ENCODE measurements at regions not wholly inside any gene's neighbourhood (a gene's known extent, or its start where the extent isn't known, plus 50 kb on each side); places are given as distances from the start of the nearest gene placed in this dataset.

- ATAC-seq (ENCODE audit: insufficient number of reproducible peaks, low FRiP score, low read depth): no peak
- Histone ChIP-seq H3K4me1 (ENCODE audit: control insufficient read depth in 1 of 2, low read depth in 2 of 2) (peaks cover 37 to 51% of the 10 kb centered on the region in 2 donors), H3K9me3 (no peaks in the 10 kb centered on the region), H3K27ac (no peak overlapping the region), H3K27me3 (replicated peaks; ENCODE audit: insufficient read depth) (no peaks in the 10 kb centered on the region), H3K4me3 (no peak overlapping the region), H3K36me3 (no peaks in the 10 kb centered on the region)
- DNase-seq (ENCODE audit: low spot score): no peak
- no peak for TF ChIP-seq CTCF (IDR thresholded peaks at IDR 0.05)
These were observed 316.4 kb downstream of the RND3 start for GRCh38 chr2:150171065-150171548.

- no peak for TF ChIP-seq CTCF (IDR thresholded peaks at IDR 0.05)
- Histone ChIP-seq H3K36me3 (no peaks in the 10 kb centered on the region), H3K4me3 (no peak overlapping the region), H3K27me3 (replicated peaks; ENCODE audit: insufficient read depth) (no peaks in the 10 kb centered on the region), H3K27ac (peak overlapping the region; percentile 43 to 51), H3K4me1 (ENCODE audit: control insufficient read depth in 1 of 2, low read depth in 2 of 2) (peaks cover 30 to 49% of the 10 kb centered on the region in 2 donors), H3K9me3 (no peaks in the 10 kb centered on the region)
- DNase-seq (ENCODE audit: low spot score) (peak; percentile 3), ATAC-seq (ENCODE audit: insufficient number of reproducible peaks, low FRiP score, low read depth) (peak; percentile 65)
These were observed 318.2 kb downstream of the RND3 start for GRCh38 chr2:150169237-150169629.

DNA sequence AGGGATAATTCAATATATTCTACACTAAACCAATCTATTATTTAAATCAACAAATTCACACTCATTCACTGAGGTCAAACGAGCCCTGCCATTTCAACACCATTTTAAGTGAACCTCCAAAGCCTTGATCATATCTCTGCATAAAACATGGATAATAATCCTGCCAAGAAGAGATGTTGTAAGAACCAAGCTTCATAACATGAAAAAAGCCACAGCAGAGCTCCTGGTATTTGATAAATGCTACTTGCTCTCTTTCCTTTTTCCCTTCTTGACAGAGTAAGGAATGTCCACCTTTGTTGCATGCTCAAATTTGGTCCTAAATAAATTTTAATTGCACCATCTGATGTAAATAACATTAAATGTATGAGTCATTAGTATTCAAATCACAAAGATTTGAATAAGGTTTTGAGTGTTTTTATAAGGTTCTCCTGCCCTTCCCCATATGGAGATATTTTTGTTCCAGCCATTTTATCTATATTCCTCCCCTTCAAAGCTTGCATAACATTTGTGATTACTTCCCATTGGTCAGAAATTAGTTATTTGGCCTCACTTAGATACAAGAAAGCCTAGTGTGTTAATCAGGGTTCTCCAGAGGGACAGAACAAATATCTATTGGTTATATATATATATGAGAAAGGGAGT, 318.8 kb downstream of the RND3 start:
- Histone ChIP-seq H3K36me3 (no peaks in the 10 kb centered on the region), H3K27me3 (replicated peaks; ENCODE audit: insufficient read depth) (no peaks in the 10 kb centered on the region), H3K9me3 (no peaks in the 10 kb centered on the region), H3K4me3 (no peak overlapping the region), H3K4me1 (ENCODE audit: control insufficient read depth in 1 of 2, low read depth in 2 of 2) (peaks cover 26 to 45% of the 10 kb centered on the region in 2 donors), H3K27ac (peak overlapping the region in 1 of 2 donors; percentile 51)
- ATAC-seq (ENCODE audit: insufficient number of reproducible peaks, low FRiP score, low read depth) (no peak), DNase-seq (ENCODE audit: low spot score) (no peak)
- no peak for TF ChIP-seq CTCF (IDR thresholded peaks at IDR 0.05)

DNA sequence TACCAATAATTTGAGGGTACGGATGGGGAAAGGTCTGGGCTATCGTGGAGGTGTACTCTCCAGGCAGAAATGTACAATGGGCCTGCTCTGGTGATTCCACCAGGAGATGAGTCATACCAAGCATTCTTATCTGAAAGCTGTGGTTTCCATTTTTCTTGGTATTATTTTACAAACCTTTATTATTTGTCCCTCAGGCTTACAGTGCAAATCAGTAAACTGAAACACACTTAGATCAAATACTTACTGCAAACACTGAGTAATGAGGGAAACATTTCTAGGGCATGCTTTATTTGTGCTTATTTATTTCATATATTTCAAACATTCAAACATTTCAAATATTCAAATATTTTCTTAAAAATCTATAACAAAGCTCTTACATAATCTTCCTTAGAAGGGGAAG, 319.8 kb downstream of the RND3 start:
- no peak overlapping the region for H3K4me3 ChIP-seq
- peaks cover 23 to 45% of the 10 kb centered on the region in 2 donors for H3K4me1 ChIP-seq (ENCODE audit: control insufficient read depth in 1 of 2, low read depth in 2 of 2)
- no peaks in the 10 kb centered on the region for H3K27me3 ChIP-seq (replicated peaks; ENCODE audit: insufficient read depth)
- no peaks in the 10 kb centered on the region for H3K36me3 ChIP-seq
- no peak for TF ChIP-seq CTCF (IDR thresholded peaks at IDR 0.05)
- DNase-seq (ENCODE audit: low spot score) (no peak), ATAC-seq (ENCODE audit: insufficient number of reproducible peaks, low FRiP score, low read depth) (no peak)
- H3K27ac ChIP-seq: no peak overlapping the region
- no peaks in the 10 kb centered on the region for H3K9me3 ChIP-seq

DNA sequence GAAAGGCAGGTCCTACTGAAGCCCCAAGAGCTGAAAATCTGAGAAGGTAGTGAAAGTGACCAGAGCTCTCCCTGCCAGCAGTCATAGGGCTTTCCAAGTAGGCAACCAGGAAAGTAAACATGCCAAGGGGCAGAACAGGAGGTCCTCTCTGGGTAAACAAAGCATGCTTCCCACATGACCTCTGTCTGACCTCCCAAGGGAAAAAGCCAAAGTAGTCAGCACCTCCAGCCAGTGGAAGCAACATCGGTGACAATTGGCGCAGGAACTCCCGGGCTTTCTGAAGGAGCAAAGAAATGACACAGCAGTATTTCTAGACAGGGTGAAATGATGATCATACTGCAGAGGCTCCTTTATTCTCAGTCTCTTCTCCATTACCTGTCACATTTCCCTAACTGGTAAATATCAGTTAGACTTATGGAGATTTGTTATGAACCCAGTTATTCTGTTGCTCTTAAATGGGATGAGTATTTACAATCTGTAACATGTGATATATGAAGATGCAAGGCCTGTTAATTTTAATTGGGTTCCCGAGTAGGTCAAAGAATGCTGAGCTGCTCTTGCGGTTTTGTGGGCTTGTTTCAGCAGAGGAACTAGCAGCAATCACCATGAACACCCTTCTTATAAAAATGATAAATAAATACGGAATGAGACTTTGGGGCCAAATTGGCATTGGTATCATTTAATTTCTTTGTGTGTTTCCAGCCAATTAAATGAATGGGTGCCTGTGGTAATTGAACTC, 321.0 kb downstream of the RND3 start:
- peak overlapping the region; percentile 25 for H3K4me3 ChIP-seq
- peak overlapping the region in 1 of 2 donors; percentile 49 for H3K27ac ChIP-seq
- H3K27me3 ChIP-seq (replicated peaks; ENCODE audit: insufficient read depth): no peaks in the 10 kb centered on the region
- H3K36me3 ChIP-seq: no peaks in the 10 kb centered on the region
- ATAC-seq (ENCODE audit: insufficient number of reproducible peaks, low FRiP score, low read depth): peak; percentile 42
- peaks cover 23 to 45% of the 10 kb centered on the region in 2 donors for H3K4me1 ChIP-seq (ENCODE audit: control insufficient read depth in 1 of 2, low read depth in 2 of 2)
- no peak for DNase-seq (ENCODE audit: low spot score)
- no peaks in the 10 kb centered on the region for H3K9me3 ChIP-seq
- no peak for TF ChIP-seq CTCF (IDR thresholded peaks at IDR 0.05)

Measured in thoracic aorta (tissue), 2 donors.